ENCODE measurements at regions not wholly inside any gene's neighbourhood (a gene's known extent, or its start where the extent isn't known, plus 50 kb on each side); places are given as distances from the start of the nearest gene placed in this dataset.
"Not testable (repeated sequence)": the region's sequence is repeated elsewhere in the genome, so short reads cannot be mapped to it uniquely, and the experiment has no call there.

DNA sequence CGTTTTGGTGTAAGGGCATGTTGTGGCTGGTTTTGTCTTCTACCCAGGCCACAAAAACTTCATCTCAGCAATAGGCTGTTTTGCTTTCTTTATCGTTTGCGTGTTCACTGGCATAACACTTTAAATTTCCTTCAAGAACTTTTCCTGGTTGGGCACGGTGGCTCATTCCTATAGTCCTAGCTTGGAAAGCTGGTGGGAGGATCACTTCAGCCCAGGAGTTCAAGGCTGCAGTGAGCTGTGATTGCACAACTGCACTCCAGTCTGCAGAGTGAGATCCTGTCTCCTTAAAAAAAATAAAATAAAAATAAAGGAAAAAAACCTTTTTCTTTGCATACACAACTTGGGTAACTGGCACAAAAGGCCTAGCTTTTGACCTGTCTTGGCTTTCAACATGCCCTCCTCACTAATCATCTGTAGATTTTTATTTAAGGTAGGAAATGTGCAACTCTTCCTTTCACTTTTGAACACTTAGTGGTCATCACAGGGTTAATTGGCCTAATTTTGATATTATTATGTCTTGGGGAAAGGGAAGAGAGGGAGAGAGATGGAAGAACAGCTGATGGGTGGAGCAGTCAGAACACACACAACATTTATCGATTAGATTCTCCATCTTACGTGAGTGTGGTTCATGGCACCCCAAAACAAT, 78.9 kb upstream of the PSMA6 start:
- Histone ChIP-seq H3K9me2 (no peaks in the 10 kb centered on the region), H4K20me1 (ENCODE audit: insufficient read depth) (no peaks in the 10 kb centered on the region), H3K27ac (ENCODE audit: low read depth in 2 of 2, low read length in 1 of 2) (peak overlapping the region in 1 of 2 experiments; percentile 58; a peak in 1 of 4 replicates), H3K4me3 (ENCODE audit: low read depth in 2 of 2, low read length in 1 of 2) (no peak overlapping the region), H3K79me2 (ENCODE audit: insufficient read depth) (no peaks in the 10 kb centered on the region; the same call in 1 of the 2 replicates), H3K9ac (no peak overlapping the region), H3K4me1 (ENCODE audit: control insufficient read depth in 1 of 2, insufficient read depth in 2 of 2, low read depth in 1 of 2, low read length in 1 of 2) (peaks cover 0 to 17% of the 10 kb centered on the region in 2 experiments), H3F3A (replicated peaks; ENCODE audit: insufficient read depth) (peaks cover 8% of the 10 kb centered on the region), H3K9me3 (no peaks in the 10 kb centered on the region), H3K36me3 (replicated peaks in 1 of 2; ENCODE audit: control insufficient read depth in 1 of 2, insufficient read depth in 2 of 2, low read length in 1 of 2) (no peaks in the 10 kb centered on the region), H2AFZ (ENCODE audit: low read depth) (no peak overlapping the region), H3K27me3 (ENCODE audit: insufficient read depth) (no peaks in the 10 kb centered on the region), H3K4me2 (no peak overlapping the region)
- 96% methylated on average over 6 of the region's 6 CpGs for WGBS (ENCODE audit: low lambda C conversion rate)
- POLR2A ChIA-PET: interaction anchor here (1.2 kb wide), 1 partner anchor 79 kb away, joined by 3 read pairs; the partner anchor contains the start of gene PSMA6
- TF ChIP-seq RXRA (IDR thresholded peaks at IDR 0.05; ENCODE audit: borderline replicate concordance, low read depth): no peak
- DNase-seq: no peak
- CTCF ChIA-PET: interaction anchor here (0.7 to 1.4 kb wide), 3 partner anchors 16 to 72 kb away, joined by 3 to 5 read pairs (median 4); no protein-coding TSS in a partner anchor

DNA sequence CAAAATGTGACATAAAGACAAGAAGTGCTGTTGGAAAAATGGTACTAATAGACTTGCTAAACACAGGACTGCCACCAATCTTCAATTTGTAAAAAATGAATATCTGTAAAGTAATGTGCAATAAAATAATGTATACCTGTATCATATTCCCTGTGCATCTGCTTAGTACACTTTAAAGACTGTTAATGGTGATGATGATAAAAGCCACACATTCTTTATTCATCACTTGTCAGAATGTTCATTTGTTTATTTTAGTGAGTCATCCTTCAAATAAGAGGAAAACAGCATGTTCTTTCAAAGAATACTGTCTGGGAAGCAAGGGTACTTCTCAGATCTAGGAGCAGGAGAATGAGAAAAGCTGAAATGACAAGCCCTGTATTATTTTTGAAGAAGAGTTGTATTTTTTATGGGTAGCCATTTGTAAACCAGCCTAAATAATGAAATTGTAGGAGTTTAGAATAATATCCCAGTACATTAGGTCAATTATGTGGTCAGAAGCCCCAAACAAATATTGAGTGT, 78.3 kb upstream of the PSMA6 start:
- no peaks in the 10 kb centered on the region for H4K20me1 ChIP-seq (ENCODE audit: insufficient read depth)
- 0 out of 2 replicates have a peak overlapping the region, but pooled peaks have one; percentile 2 for H3K9ac ChIP-seq
- H3K36me3 ChIP-seq (replicated peaks in 1 of 2; ENCODE audit: control insufficient read depth in 1 of 2, insufficient read depth in 2 of 2, low read length in 1 of 2): no peaks in the 10 kb centered on the region
- H3K9me2 ChIP-seq: no peaks in the 10 kb centered on the region
- no peaks in the 10 kb centered on the region for H3K27me3 ChIP-seq (ENCODE audit: insufficient read depth)
- H3K4me2 ChIP-seq: peak overlapping the region; percentile 4; the same call in 1 of the 2 replicates
- DNase-seq: no peak
- no peak for TF ChIP-seq MEF2A (IDR thresholded peaks at IDR 0.05; ENCODE audit: borderline replicate concordance, low read depth)
- TF ChIP-seq FOSL2 (IDR thresholded peaks at IDR 0.05; ENCODE audit: borderline replicate concordance, low read depth): peak; percentile 22; the same call in 1 of the 2 replicates
- TF ChIP-seq, protein P1, sequence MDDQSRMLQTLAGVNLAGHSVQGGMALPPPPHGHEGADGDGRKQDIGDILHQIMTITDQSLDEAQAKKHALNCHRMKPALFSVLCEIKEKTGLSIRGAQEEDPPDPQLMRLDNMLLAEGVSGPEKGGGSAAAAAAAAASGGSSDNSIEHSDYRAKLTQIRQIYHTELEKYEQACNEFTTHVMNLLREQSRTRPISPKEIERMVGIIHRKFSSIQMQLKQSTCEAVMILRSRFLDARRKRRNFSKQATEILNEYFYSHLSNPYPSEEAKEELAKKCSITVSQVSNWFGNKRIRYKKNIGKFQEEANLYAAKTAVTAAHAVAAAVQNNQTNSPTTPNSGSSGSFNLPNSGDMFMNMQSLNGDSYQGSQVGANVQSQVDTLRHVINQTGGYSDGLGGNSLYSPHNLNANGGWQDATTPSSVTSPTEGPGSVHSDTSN (IDR thresholded peaks at IDR 0.05): peak; percentile 18; the same call in 1 of the 2 replicates
- ChIA-PET CTCF (no interaction called here), POLR2A (no interaction called here)
- H3K79me2 ChIP-seq (ENCODE audit: insufficient read depth): no peaks in the 10 kb centered on the region; the same call in 1 of the 2 replicates
- H3K4me1 ChIP-seq (ENCODE audit: control insufficient read depth in 1 of 2, insufficient read depth in 2 of 2, low read depth in 1 of 2, low read length in 1 of 2): peaks cover 0 to 17% of the 10 kb centered on the region in 2 experiments
- no peak overlapping the region for H3K4me3 ChIP-seq (ENCODE audit: low read depth in 2 of 2, low read length in 1 of 2)
- no peak overlapping the region for H2AFZ ChIP-seq (ENCODE audit: low read depth)
- no peaks in the 10 kb centered on the region for H3K9me3 ChIP-seq
- H3K27ac ChIP-seq (ENCODE audit: low read depth in 2 of 2, low read length in 1 of 2): peak overlapping the region; percentile 0 to 58; a peak in 2 of 4 replicates
- H3F3A ChIP-seq (replicated peaks; ENCODE audit: insufficient read depth): peaks cover 8% of the 10 kb centered on the region

DNA sequence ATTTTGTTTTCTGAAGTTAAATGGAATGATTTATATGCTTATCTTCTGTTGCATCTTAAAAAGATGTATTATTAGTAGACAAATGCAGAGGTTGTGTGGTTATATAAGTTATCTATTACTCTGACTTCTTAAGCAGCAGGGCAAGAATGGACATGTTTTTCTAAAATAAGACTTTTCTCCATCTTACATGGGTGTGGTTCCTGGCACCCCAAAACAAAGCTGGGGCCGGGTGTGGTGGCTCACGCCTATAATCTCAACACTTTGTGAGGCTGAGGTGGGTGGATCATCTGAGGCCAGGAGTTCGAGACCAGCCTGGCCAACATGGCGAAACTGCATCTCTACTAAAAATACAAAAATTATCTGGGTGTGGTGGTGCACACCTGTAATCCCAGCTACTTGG, 77.8 kb upstream of the PSMA6 start:
- H3F3A ChIP-seq (replicated peaks; ENCODE audit: insufficient read depth); H3K27me3 ChIP-seq (ENCODE audit: insufficient read depth); H3K79me2 ChIP-seq (ENCODE audit: insufficient read depth); H4K20me1 ChIP-seq (ENCODE audit: insufficient read depth); H3K4me3 ChIP-seq (ENCODE audit: low read depth in 2 of 2, low read length in 1 of 2); H3K36me3 ChIP-seq (replicated peaks in 1 of 2; ENCODE audit: control insufficient read depth in 1 of 2, insufficient read depth in 2 of 2, low read length in 1 of 2); H2AFZ ChIP-seq (ENCODE audit: low read depth); DNase-seq; H3K9me3 ChIP-seq; H3K9me2 ChIP-seq: not testable (repeated sequence)
- 83% methylated on average over 4 of the region's 4 CpGs for WGBS (ENCODE audit: low lambda C conversion rate)
- Histone ChIP-seq H3K4me1 (ENCODE audit: control insufficient read depth in 1 of 2, insufficient read depth in 2 of 2, low read depth in 1 of 2, low read length in 1 of 2) (peaks cover 0 to 17% of the 10 kb centered on the region in 2 experiments), H3K27ac (ENCODE audit: low read depth in 2 of 2, low read length in 1 of 2) (peak overlapping the region; percentile 0 to 58; a peak in 2 of 4 replicates), H3K4me2 (peak overlapping the region; percentile 4; the same call in 1 of the 2 replicates), H3K9ac (0 out of 2 replicates have a peak overlapping the region, but pooled peaks have one; percentile 2)
- POLR2A ChIA-PET: interaction anchor here (0.6 kb wide), 1 partner anchor 190 kb away, joined by 3 read pairs; the partner anchor contains the start of gene NFKBIA
- CTCF ChIA-PET: interaction anchor here (1.0 to 1.6 kb wide), 10 partner anchors 15 to 604 kb away, joined by 3 to 9 read pairs (median 4); partner anchors contain the start of gene NFKBIA
